Right lobe of liver (tissue), 6 donors: ENCODE measurements at regions not wholly inside any gene's neighbourhood (a gene's known extent, or its start where the extent isn't known, plus 50 kb on each side); places are given as distances from the start of the nearest gene placed in this dataset.

Source experiments
- ATAC-seq, 4 donors: fragments of 200-7000 bp; cut with Tn5 transposase; one replicate each; pipeline ENCODE4 v1.9.1; 2020; ENCODE audit warnings: mild to moderate bottlenecking in 4 of 4, moderate library complexity in 4 of 4
- DNase-seq, 3 donors: peaks; one replicate each; pipeline ENCODE4 v3.0.0-alpha.2; 2020
- H3K27ac ChIP-seq, 3 donors: fragments of 200-600 bp; one replicate each; pipeline ENCODE4 v1.8.0; 2022
- H3K27me3 ChIP-seq, 2 donors: fragments of 200-600 bp; one replicate each; pipeline ENCODE4 v1.8.0; 2022
- H3K36me3 ChIP-seq, 4 donors: fragments of 200-600 bp; sonication (generic) in 1 of 4; one replicate each; pipeline versions ENCODE4 v1.5.1 to v1.8.0; 2017 to 2022; ENCODE audit warnings: control low read depth in 1 of 4
- H3K4me1 ChIP-seq, 4 donors: fragments of 200-600 bp; sonication (generic) in 1 of 4; one replicate each; pipeline versions ENCODE4 v1.5.1 to v1.8.0; 2017 to 2022; ENCODE audit warnings: control low read depth in 1 of 4
- H3K4me3 ChIP-seq, 3 donors: fragments of 200-600 bp; one replicate each; pipeline ENCODE4 v1.8.0; 2022
- H3K9me3 ChIP-seq, 4 donors: fragments of 200-600 bp; sonication (generic) in 1 of 4; one replicate each; pipeline versions ENCODE4 v1.5.1 to v1.8.0; 2017 to 2022; ENCODE audit warnings: control low read depth in 1 of 4
- POLR2A ChIP-seq: fragments of 450-650 bp; IDR thresholded peaks from one replicate; pipeline ENCODE4 v1.6.1; 2017; ENCODE audit warnings: antibody characterized with exemption, mild to moderate bottlenecking
- WGBS: methylation state at CpG from one replicate; pipeline ENCODE4 v1.1.6; 2018; ENCODE audit warnings: low coverage, low lambda C conversion rate; ENCODE audit not compliant: insufficient coverage; ENCODE audit errors: missing lambda C conversion rate; 5-methylcytosine and 5-hydroxymethylcytosine counted together
- intact Hi-C, 2 donors: fragments of 100-400 bp; cut with DNase I; formaldehyde crosslinking; loops; one replicate each; pipeline versions ENCODE4 v1.11.2 to v1.14.1; 2022
- TF ChIP-seq, protein P1 (sequence below), 4 donors: fragments of 200-600 bp in 3 of 4; fragments of 450-650 bp in 1 of 4; IDR thresholded peaks; one replicate each; pipeline versions ENCODE4 v1.5.1 to v1.8.0; 2016 to 2022; ENCODE audit warnings: antibody characterized with exemption in 4 of 4, mild to moderate bottlenecking in 2 of 4
- donor health status: DM: no; HTN: yes; CAD: no.
- donor health status: DM: no; HTN: no; CAD: no.
- donor health status: DM: no; HTN: no; CAD: no.
- donor health status: DM: no; HTN: yes; CAD: no.
- donor health status: DM: no; HTN: yes; CAD: no.

- ATAC-seq (no peak), DNase-seq (no peak)
- Histone ChIP-seq H3K36me3 (no peaks in the 10 kb centered on the region), H3K9me3 (no peaks in the 10 kb centered on the region), H3K4me3 (no peak overlapping the region), H3K4me1 (no peaks in the 10 kb centered on the region), H3K27ac (no peak overlapping the region), H3K27me3 (no peaks in the 10 kb centered on the region)
- intact Hi-C loops, result no loop called here
- WGBS, result 32% methylated on average over 1 of the region's 1 CpG
- no peak for TF ChIP-seq POLR2A
- TF ChIP-seq, protein P1, sequence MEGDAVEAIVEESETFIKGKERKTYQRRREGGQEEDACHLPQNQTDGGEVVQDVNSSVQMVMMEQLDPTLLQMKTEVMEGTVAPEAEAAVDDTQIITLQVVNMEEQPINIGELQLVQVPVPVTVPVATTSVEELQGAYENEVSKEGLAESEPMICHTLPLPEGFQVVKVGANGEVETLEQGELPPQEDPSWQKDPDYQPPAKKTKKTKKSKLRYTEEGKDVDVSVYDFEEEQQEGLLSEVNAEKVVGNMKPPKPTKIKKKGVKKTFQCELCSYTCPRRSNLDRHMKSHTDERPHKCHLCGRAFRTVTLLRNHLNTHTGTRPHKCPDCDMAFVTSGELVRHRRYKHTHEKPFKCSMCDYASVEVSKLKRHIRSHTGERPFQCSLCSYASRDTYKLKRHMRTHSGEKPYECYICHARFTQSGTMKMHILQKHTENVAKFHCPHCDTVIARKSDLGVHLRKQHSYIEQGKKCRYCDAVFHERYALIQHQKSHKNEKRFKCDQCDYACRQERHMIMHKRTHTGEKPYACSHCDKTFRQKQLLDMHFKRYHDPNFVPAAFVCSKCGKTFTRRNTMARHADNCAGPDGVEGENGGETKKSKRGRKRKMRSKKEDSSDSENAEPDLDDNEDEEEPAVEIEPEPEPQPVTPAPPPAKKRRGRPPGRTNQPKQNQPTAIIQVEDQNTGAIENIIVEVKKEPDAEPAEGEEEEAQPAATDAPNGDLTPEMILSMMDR (IDR thresholded peaks at IDR 0.05), result no peak
Observed at GRCh38 chr4:71680706-71681105, 103.2 kb downstream of the GC start.

- no peak overlapping the region for H3K27ac ChIP-seq
- intact Hi-C loops, result no loop called here
- H3K4me3 ChIP-seq, result no peak overlapping the region
- no peaks in the 10 kb centered on the region for H3K36me3 ChIP-seq
- H3K9me3 ChIP-seq, result no peaks in the 10 kb centered on the region
- no peak for ATAC-seq
- TF ChIP-seq POLR2A, result no peak
- H3K27me3 ChIP-seq, result no peaks in the 10 kb centered on the region
- DNase-seq, result no peak
- H3K4me1 ChIP-seq, result no peaks in the 10 kb centered on the region
- 53% methylated on average over 4 of the region's 5 CpGs for WGBS
Observed at GRCh38 chr4:71677568-71677967, 106.3 kb downstream of the GC start.

GRCh38 chr4:71669291-71669690 is 114.6 kb downstream of the GC start:
- Histone ChIP-seq H3K27ac (no peak overlapping the region), H3K36me3 (no peaks in the 10 kb centered on the region), H3K4me1 (peaks cover 0 to 8% (median 3%) of the 10 kb centered on the region in 4 donors), H3K9me3 (no peaks in the 10 kb centered on the region), H3K4me3 (no peak overlapping the region), H3K27me3 (no peaks in the 10 kb centered on the region)
- TF ChIP-seq, protein P1 (IDR thresholded peaks at IDR 0.05), result no peak
- TF ChIP-seq POLR2A, result no peak
- DNase-seq (no peak), ATAC-seq (no peak)
- intact Hi-C loops, result no loop called here
- 92% methylated on average over 1 of the region's 1 CpG for WGBS

- H3K27me3 ChIP-seq, result no peaks in the 10 kb centered on the region
- no peak overlapping the region for H3K27ac ChIP-seq
- H3K36me3 ChIP-seq, result no peaks in the 10 kb centered on the region
- 27% methylated on average over 4 of the region's 4 CpGs for WGBS
- intact Hi-C loops, result no loop called here
- H3K9me3 ChIP-seq, result no peaks in the 10 kb centered on the region
- peaks cover 0 to 8% (median 3%) of the 10 kb centered on the region in 4 donors for H3K4me1 ChIP-seq
- DNase-seq (no peak), ATAC-seq (peak in 1 of 4 donors; percentile 76)
- TF ChIP-seq, protein P1 (IDR thresholded peaks at IDR 0.05), result no peak
- no peak for TF ChIP-seq POLR2A
- H3K4me3 ChIP-seq, result no peak overlapping the region
Observed at GRCh38 chr4:71665358-71665757, 118.5 kb downstream of the GC start.

DNA sequence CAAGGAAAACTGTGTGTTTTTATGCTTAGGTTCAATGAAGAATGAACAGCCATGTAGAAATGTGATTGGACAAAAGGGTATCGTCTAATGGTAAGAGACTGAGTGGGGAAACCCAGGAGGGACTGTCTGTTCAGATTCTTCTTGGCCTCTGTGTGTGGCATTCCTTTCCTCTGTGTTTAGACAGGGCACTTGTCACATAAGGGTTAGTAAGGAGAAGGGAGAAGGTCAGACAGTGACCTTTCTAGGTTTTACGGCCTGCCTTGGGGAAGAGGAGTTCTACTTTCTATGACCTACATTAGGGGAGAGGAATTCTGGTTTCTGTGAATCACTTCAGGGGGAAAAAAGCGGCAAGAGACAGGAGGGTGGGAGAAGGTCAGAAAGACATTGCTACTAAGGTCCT is 119.5 kb downstream of the GC start:
- TF ChIP-seq POLR2A, result no peak
- TF ChIP-seq, protein P1 (IDR thresholded peaks at IDR 0.05), result no peak
- H3K4me1 ChIP-seq, result peaks cover 0 to 8% (median 3%) of the 10 kb centered on the region in 4 donors
- no peaks in the 10 kb centered on the region for H3K36me3 ChIP-seq
- intact Hi-C loops, result no loop called here
- H3K4me3 ChIP-seq, result no peak overlapping the region
- H3K27ac ChIP-seq, result no peak overlapping the region
- 100% methylated on average over 2 of the region's 3 CpGs for WGBS
- H3K9me3 ChIP-seq, result no peaks in the 10 kb centered on the region
- H3K27me3 ChIP-seq, result no peaks in the 10 kb centered on the region
- ATAC-seq (no peak), DNase-seq (no peak)
